C4-2B (cell line): ENCODE measurements at regions not wholly inside any gene's neighbourhood (a gene's known extent, or its start where the extent isn't known, plus 50 kb on each side); places are given as distances from the start of the nearest gene placed in this dataset.

Experiments
- H3K27ac ChIP-seq: fragments of 450-650 bp; 2 replicates; pipeline ENCODE4 v1.5.1; 2017
- ZFX ChIP-seq: fragments of 450-650 bp; IDR thresholded peaks from 2 replicates; pipeline ENCODE4 v1.6.1; 2017
- TF ChIP-seq, protein P1 (sequence below): fragments of 450-650 bp; conservative IDR thresholded peaks from 2 replicates; pipeline ENCODE4 v1.5.1; 2017; ENCODE audit warnings: mild to moderate bottlenecking

- TF ChIP-seq ZFX: no peak
- TF ChIP-seq, protein P1, sequence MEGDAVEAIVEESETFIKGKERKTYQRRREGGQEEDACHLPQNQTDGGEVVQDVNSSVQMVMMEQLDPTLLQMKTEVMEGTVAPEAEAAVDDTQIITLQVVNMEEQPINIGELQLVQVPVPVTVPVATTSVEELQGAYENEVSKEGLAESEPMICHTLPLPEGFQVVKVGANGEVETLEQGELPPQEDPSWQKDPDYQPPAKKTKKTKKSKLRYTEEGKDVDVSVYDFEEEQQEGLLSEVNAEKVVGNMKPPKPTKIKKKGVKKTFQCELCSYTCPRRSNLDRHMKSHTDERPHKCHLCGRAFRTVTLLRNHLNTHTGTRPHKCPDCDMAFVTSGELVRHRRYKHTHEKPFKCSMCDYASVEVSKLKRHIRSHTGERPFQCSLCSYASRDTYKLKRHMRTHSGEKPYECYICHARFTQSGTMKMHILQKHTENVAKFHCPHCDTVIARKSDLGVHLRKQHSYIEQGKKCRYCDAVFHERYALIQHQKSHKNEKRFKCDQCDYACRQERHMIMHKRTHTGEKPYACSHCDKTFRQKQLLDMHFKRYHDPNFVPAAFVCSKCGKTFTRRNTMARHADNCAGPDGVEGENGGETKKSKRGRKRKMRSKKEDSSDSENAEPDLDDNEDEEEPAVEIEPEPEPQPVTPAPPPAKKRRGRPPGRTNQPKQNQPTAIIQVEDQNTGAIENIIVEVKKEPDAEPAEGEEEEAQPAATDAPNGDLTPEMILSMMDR: no peak
- no peak overlapping the region for H3K27ac ChIP-seq
Observed at GRCh38 chr14:34110531-34110930, 159.7 kb upstream of the EGLN3 start.

- no peak for TF ChIP-seq ZFX
- TF ChIP-seq, protein P1: no peak
Observed at GRCh38 chr14:34107441-34107840, 156.6 kb upstream of the EGLN3 start.

GRCh38 chr14:34106310-34106709 lies 155.4 kb upstream of the EGLN3 start:
- no peak for TF ChIP-seq ZFX
- TF ChIP-seq, protein P1: no peak

More at GRCh38 chr14:34107441-34107840, 156.6 kb upstream of the EGLN3 start:
- no peak overlapping the region for H3K27ac ChIP-seq

GRCh38 chr14:34104489-34105397 lies 153.9 kb upstream of the EGLN3 start:
- H3K27ac ChIP-seq: no peak overlapping the region
- TF ChIP-seq ZFX: no peak
- TF ChIP-seq, protein P1: no peak

More at GRCh38 chr14:34106310-34106709, 155.4 kb upstream of the EGLN3 start:
- no peak overlapping the region for H3K27ac ChIP-seq

DNA sequence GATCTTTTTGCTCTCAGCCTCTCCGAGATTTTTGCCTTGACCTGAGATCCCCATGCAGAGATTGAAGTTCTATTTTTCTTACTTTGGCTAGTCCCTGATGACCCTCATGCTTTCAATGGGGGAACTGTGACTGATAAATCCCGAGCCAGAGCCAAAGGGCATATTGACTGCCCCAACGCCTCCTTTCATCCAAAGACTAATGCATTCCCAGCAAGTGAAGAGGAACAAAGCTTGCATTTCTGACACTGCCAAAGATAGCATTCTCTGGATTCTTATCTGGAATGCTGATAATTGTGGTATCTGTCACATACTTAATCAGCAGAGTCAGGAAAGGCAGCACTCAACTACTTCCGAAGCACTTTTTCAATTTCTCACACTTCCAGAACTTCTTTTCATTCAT lies 152.3 kb upstream of the EGLN3 start:
- no peak overlapping the region for H3K27ac ChIP-seq
- TF ChIP-seq, protein P1: no peak
- TF ChIP-seq ZFX: no peak

DNA sequence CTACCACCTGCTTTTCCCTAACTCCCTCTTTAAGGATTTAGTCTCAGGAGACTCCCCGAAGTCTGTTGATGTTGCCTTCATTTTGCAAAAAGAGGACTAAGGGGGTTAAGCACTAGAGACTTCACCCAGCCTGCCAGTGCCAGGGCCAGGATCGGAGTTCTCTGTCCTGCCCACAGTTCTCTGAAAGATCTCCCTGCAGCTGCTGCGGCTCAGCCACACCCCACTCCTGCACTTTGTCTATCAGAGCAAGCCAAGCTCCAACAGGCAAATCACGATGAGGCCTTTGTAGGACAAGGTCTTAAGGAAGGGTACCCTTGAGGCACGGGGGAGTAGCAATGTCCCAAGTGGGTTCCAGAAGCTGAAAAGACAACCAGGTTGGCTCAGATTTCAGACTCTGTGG lies 148.8 kb upstream of the EGLN3 start:
- no peak overlapping the region for H3K27ac ChIP-seq
- no peak for TF ChIP-seq ZFX
- TF ChIP-seq, protein P1: no peak

DNA sequence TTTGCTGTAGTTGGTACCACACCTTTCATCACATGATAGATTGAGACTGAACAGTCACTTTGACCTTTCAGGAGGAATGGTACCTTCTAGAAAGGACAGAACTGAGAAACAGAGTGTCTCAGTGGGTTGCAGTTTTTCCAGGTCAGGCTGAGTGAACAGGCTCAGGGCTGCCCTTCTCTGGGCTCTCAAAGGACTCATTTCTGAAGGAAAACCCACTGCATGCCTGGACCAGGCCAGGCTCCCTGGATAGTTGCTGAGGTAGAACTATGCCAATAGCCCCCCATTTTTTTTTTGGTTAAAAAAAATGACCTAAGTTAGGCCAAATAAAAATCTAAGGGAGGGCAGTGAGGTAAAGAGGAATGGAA lies 148.1 kb upstream of the EGLN3 start:
- no peak overlapping the region for H3K27ac ChIP-seq
- TF ChIP-seq, protein P1: peak; percentile 48
- no peak for TF ChIP-seq ZFX
